Stimulated activated effector memory CD8-positive, alpha-beta T cell treated with anti-CD3 and anti-CD28 coated beads, Interleukin-12 subunit alpha, Interleukin-12 subunit beta, amount 100 ng/mL, for 72 hours (primary cell): ENCODE measurements at regions not wholly inside any gene's neighbourhood (a gene's known extent, or its start where the extent isn't known, plus 50 kb on each side); places are given as distances from the start of the nearest gene placed in this dataset.
"Not testable (repeated sequence)": the region's sequence is repeated elsewhere in the genome, so short reads cannot be mapped to it uniquely, and the experiment has no call there.

ENCODE experiments used
- ATAC-seq: fragments of 150-1000 bp; cut with Tn5 transposase; 2 replicates; pipeline ENCODE4 v1.10.0; 2021
- DNase-seq, 2 donors: peaks; one replicate each; pipeline ENCODE4 v3.0.0; 2021 to 2022; ENCODE audit warnings: low spot score in 2 of 2
- H3K27ac Mint-ChIP-seq: one replicate; pipeline ENCODE4 v1.8.0; 2022; ENCODE audit warnings: mild to moderate bottlenecking, mixed read lengths
- H3K36me3 Mint-ChIP-seq: one replicate; pipeline ENCODE4 v1.8.0; 2022; ENCODE audit warnings: mild to moderate bottlenecking, mixed read lengths
- H3K4me1 Mint-ChIP-seq: one replicate; pipeline ENCODE4 v1.8.0; 2022; ENCODE audit warnings: mixed read lengths
- H3K4me3 Mint-ChIP-seq: one replicate; pipeline ENCODE4 v1.8.0; 2022; ENCODE audit warnings: mild to moderate bottlenecking, mixed read lengths
- H3K9me3 Mint-ChIP-seq: one replicate; pipeline ENCODE4 v1.8.0; 2022; ENCODE audit warnings: mixed read lengths

- Mint-ChIP-seq H3K4me3 (no peak overlapping the region), H3K36me3 (no peaks in the 10 kb centered on the region), H3K4me1 (no peaks in the 10 kb centered on the region), H3K9me3 (peaks cover 9% of the 10 kb centered on the region), H3K27ac (no peak overlapping the region)
- ATAC-seq (no peak), DNase-seq (no peak)
These were observed 497.5 kb downstream of the RWDD3 start for GRCh38 chr1:95731466-95731865.

GRCh38 chr1:95733031-95733430 is 499.0 kb downstream of the RWDD3 start:
- no peak for DNase-seq
- Mint-ChIP-seq H3K4me3 (no peak overlapping the region), H3K4me1 (no peaks in the 10 kb centered on the region), H3K36me3 (no peaks in the 10 kb centered on the region), H3K9me3 (peaks cover 15% of the 10 kb centered on the region), H3K27ac (no peak overlapping the region)
- no peak for ATAC-seq

GRCh38 chr1:95733671-95734070 is 499.7 kb downstream of the RWDD3 start:
- Mint-ChIP-seq H3K4me3 (no peak overlapping the region), H3K27ac (no peak overlapping the region), H3K4me1 (no peaks in the 10 kb centered on the region), H3K9me3 (peaks cover 16% of the 10 kb centered on the region), H3K36me3 (no peaks in the 10 kb centered on the region)
- ATAC-seq (no peak), DNase-seq (no peak)

GRCh38 chr1:95734560-95734959 is 500.6 kb downstream of the RWDD3 start:
- no peak overlapping the region for H3K27ac Mint-ChIP-seq
- peaks cover 16% of the 10 kb centered on the region for H3K9me3 Mint-ChIP-seq

GRCh38 chr1:95742591-95743089 is 508.6 kb downstream of the RWDD3 start:
- ATAC-seq = no peak
- Mint-ChIP-seq H3K36me3 (no peaks in the 10 kb centered on the region), H3K4me3 (no peak overlapping the region), H3K27ac (no peak overlapping the region), H3K9me3 (peaks cover 25% of the 10 kb centered on the region), H3K4me1 (no peaks in the 10 kb centered on the region)
- DNase-seq = no peak

More at GRCh38 chr1:95734560-95734959, 500.6 kb downstream of the RWDD3 start:
- no peak overlapping the region for H3K4me3 Mint-ChIP-seq
- no peaks in the 10 kb centered on the region for H3K36me3 Mint-ChIP-seq
- ATAC-seq (no peak), DNase-seq (no peak)
- no peaks in the 10 kb centered on the region for H3K4me1 Mint-ChIP-seq

GRCh38 chr1:95744731-95745130 is 510.7 kb downstream of the RWDD3 start:
- DNase-seq = no peak
- H3K36me3 Mint-ChIP-seq = no peaks in the 10 kb centered on the region
- no peak for ATAC-seq
- H3K4me1 Mint-ChIP-seq = no peaks in the 10 kb centered on the region
- H3K27ac Mint-ChIP-seq = no peak overlapping the region
- H3K9me3 Mint-ChIP-seq = peaks cover 20% of the 10 kb centered on the region
- no peak overlapping the region for H3K4me3 Mint-ChIP-seq

- H3K4me3 Mint-ChIP-seq = no peak overlapping the region
- H3K36me3 Mint-ChIP-seq = no peaks in the 10 kb centered on the region
- H3K4me1 Mint-ChIP-seq = no peaks in the 10 kb centered on the region
- peaks cover 18% of the 10 kb centered on the region for H3K9me3 Mint-ChIP-seq
- peak; percentile 43 for ATAC-seq
- H3K27ac Mint-ChIP-seq = no peak overlapping the region
- no peak for DNase-seq
These were observed 518.7 kb downstream of the RWDD3 start for GRCh38 chr1:95752515-95753381.

GRCh38 chr1:95753382-95754016 is 519.5 kb downstream of the RWDD3 start:
- ATAC-seq = no peak

GRCh38 chr1:95754412-95754811 is 520.4 kb downstream of the RWDD3 start:
- Mint-ChIP-seq H3K36me3 (no peaks in the 10 kb centered on the region), H3K4me3 (no peak overlapping the region), H3K9me3 (peaks cover 18% of the 10 kb centered on the region), H3K27ac (no peak overlapping the region), H3K4me1 (no peaks in the 10 kb centered on the region)
- DNase-seq (no peak), ATAC-seq (no peak)

More at GRCh38 chr1:95753382-95754016, 519.5 kb downstream of the RWDD3 start:
- Mint-ChIP-seq H3K4me3 (no peak overlapping the region), H3K9me3 (peaks cover 18% of the 10 kb centered on the region), H3K36me3 (no peaks in the 10 kb centered on the region), H3K4me1 (no peaks in the 10 kb centered on the region), H3K27ac (no peak overlapping the region)
- no peak for DNase-seq

- Mint-ChIP-seq H3K4me3 (no peak overlapping the region), H3K27ac (no peak overlapping the region), H3K4me1 (no peaks in the 10 kb centered on the region), H3K36me3 (no peaks in the 10 kb centered on the region), H3K9me3 (peaks cover 18% of the 10 kb centered on the region)
- no peak for ATAC-seq
- DNase-seq = no peak
These were observed 532.0 kb downstream of the RWDD3 start for GRCh38 chr1:95766036-95766435.

GRCh38 chr1:95770581-95770980 is 536.6 kb downstream of the RWDD3 start:
- Mint-ChIP-seq H3K4me3 (no peak overlapping the region), H3K36me3 (no peaks in the 10 kb centered on the region), H3K4me1 (no peaks in the 10 kb centered on the region), H3K9me3 (peaks cover 19% of the 10 kb centered on the region), H3K27ac (no peak overlapping the region)
- no peak for DNase-seq
- ATAC-seq = no peak

GRCh38 chr1:95778217-95778616 is 544.2 kb downstream of the RWDD3 start:
- Mint-ChIP-seq H3K4me3 (no peak overlapping the region), H3K9me3 (peaks cover 16% of the 10 kb centered on the region), H3K4me1 (no peaks in the 10 kb centered on the region), H3K27ac (no peak overlapping the region), H3K36me3 (no peaks in the 10 kb centered on the region)
- no peak for ATAC-seq
- DNase-seq = no peak

GRCh38 chr1:95780836-95781235 is 546.8 kb downstream of the RWDD3 start:
- Mint-ChIP-seq H3K4me3 (no peak overlapping the region), H3K27ac (no peak overlapping the region), H3K4me1 (no peaks in the 10 kb centered on the region), H3K9me3 (peaks cover 20% of the 10 kb centered on the region), H3K36me3 (no peaks in the 10 kb centered on the region)
- no peak for DNase-seq
- no peak for ATAC-seq

GRCh38 chr1:95790136-95790535 is 556.1 kb downstream of the RWDD3 start:
- Mint-ChIP-seq H3K9me3 (peaks cover 16% of the 10 kb centered on the region), H3K4me3 (no peak overlapping the region), H3K4me1 (no peaks in the 10 kb centered on the region), H3K27ac (no peak overlapping the region), H3K36me3 (no peaks in the 10 kb centered on the region)
- ATAC-seq (no peak), DNase-seq (no peak)

- no peak for DNase-seq
- H3K4me3 Mint-ChIP-seq = no peak overlapping the region
These were observed 559.9 kb downstream of the RWDD3 start for GRCh38 chr1:95793893-95794292.

GRCh38 chr1:95797761-95798160 is 563.8 kb downstream of the RWDD3 start:
- not testable (repeated sequence) for ATAC-seq

More at GRCh38 chr1:95793893-95794292, 559.9 kb downstream of the RWDD3 start:
- Mint-ChIP-seq H3K27ac (no peak overlapping the region), H3K4me1 (no peaks in the 10 kb centered on the region), H3K9me3 (peaks cover 18% of the 10 kb centered on the region), H3K36me3 (no peaks in the 10 kb centered on the region)
- ATAC-seq = no peak

More at GRCh38 chr1:95797761-95798160, 563.8 kb downstream of the RWDD3 start:
- H3K27ac Mint-ChIP-seq, H3K36me3 Mint-ChIP-seq, H3K4me1 Mint-ChIP-seq, H3K4me3 Mint-ChIP-seq, DNase-seq: not testable (repeated sequence)
- peaks cover 20% of the 10 kb centered on the region for H3K9me3 Mint-ChIP-seq
